ENCODE measurements at regions not wholly inside any gene's neighbourhood (a gene's known extent, or its start where the extent isn't known, plus 50 kb on each side); places are given as distances from the start of the nearest gene placed in this dataset.

DNA sequence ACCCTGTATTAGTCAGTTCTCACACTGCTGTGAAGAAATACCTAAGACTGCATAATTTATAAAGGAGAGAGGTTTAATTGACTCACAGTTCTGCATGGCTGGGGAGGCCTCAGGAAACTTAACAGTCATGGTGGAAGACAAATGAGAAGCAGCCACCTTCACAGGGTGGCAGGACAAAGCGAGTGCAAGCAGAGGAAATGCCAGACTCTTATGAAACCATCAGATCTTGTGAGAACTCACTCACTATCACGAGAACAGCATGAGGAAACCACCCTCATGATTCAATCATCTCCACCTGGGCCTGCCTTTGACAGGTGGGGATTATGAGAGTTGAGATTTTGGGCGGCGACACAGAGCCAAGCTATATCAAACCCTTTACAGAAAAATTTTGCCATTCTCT, 722.4 kb downstream of the RAB28 start:
- 75% methylated on average over 4 of the region's 4 CpGs for WGBS
- Histone ChIP-seq H3K27ac (ENCODE audit: low read depth in 1 of 2, low read length in 2 of 2) (no peak overlapping the region), H3K9ac (ENCODE audit: low read depth in 1 of 2, low read length in 2 of 2) (no peak overlapping the region), H3K36me3 (ENCODE audit: control insufficient read depth in 4 of 4, insufficient read depth in 3 of 4, low read depth in 1 of 4, low read length in 3 of 4) (no peaks in the 10 kb centered on the region), H3K27me3 (ENCODE audit: control insufficient read depth in 4 of 4, insufficient read depth in 4 of 4, low read length in 3 of 4) (no peaks in the 10 kb centered on the region), H3K4me3 (ENCODE audit: low read depth in 1 of 3, low read length in 3 of 3) (no peak overlapping the region), H3K9me3 (ENCODE audit: control insufficient read depth in 4 of 4, low read length in 3 of 4) (no peaks in the 10 kb centered on the region), H3K4me1 (ENCODE audit: control insufficient read depth in 4 of 4, insufficient read depth in 4 of 4, low read length in 3 of 4) (no peaks in the 10 kb centered on the region)
- TF ChIP-seq ATF3 (IDR thresholded peaks at IDR 0.05) (no peak), RXRA (IDR thresholded peaks at IDR 0.05) (no peak), NR2F2 (IDR thresholded peaks at IDR 0.05) (no peak), YY1 (IDR thresholded peaks at IDR 0.05) (no peak), HNF4A (conservative IDR thresholded peaks at IDR 0.05) (no peak)
- TF ChIP-seq, protein P1, sequence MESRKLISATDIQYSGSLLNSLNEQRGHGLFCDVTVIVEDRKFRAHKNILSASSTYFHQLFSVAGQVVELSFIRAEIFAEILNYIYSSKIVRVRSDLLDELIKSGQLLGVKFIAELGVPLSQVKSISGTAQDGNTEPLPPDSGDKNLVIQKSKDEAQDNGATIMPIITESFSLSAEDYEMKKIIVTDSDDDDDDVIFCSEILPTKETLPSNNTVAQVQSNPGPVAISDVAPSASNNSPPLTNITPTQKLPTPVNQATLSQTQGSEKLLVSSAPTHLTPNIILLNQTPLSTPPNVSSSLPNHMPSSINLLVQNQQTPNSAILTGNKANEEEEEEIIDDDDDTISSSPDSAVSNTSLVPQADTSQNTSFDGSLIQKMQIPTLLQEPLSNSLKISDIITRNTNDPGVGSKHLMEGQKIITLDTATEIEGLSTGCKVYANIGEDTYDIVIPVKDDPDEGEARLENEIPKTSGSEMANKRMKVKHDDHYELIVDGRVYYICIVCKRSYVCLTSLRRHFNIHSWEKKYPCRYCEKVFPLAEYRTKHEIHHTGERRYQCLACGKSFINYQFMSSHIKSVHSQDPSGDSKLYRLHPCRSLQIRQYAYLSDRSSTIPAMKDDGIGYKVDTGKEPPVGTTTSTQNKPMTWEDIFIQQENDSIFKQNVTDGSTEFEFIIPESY (IDR thresholded peaks at IDR 0.05) = no peak
- DNase-seq (ENCODE audit: low spot score) = no peak

- DNase-seq (ENCODE audit: low spot score) = no peak
- WGBS = 78% methylated on average over 5 of the region's 5 CpGs
- no peaks in the 10 kb centered on the region for H3K27me3 ChIP-seq (ENCODE audit: control insufficient read depth in 4 of 4, insufficient read depth in 4 of 4, low read length in 3 of 4)
- H3K4me1 ChIP-seq (ENCODE audit: control insufficient read depth in 4 of 4, insufficient read depth in 4 of 4, low read length in 3 of 4) = no peaks in the 10 kb centered on the region
- H3K9ac ChIP-seq (ENCODE audit: low read depth in 1 of 2, low read length in 2 of 2) = no peak overlapping the region
- no peak overlapping the region for H3K4me3 ChIP-seq (ENCODE audit: low read depth in 1 of 3, low read length in 3 of 3)
- no peak for TF ChIP-seq NR2F2 (IDR thresholded peaks at IDR 0.05)
- TF ChIP-seq GABPA (IDR thresholded peaks at IDR 0.05 in 1 of 2, conservative IDR thresholded peaks at IDR 0.05 in 1 of 2) = no peak
- TF ChIP-seq FOXA1 (IDR thresholded peaks at IDR 0.05) = no peak
- no peak for TF ChIP-seq ATF3 (IDR thresholded peaks at IDR 0.05)
- TF ChIP-seq YY1 (IDR thresholded peaks at IDR 0.05) = no peak
- no peak for TF ChIP-seq HNF4G (IDR thresholded peaks at IDR 0.05)
- TF ChIP-seq RXRA (IDR thresholded peaks at IDR 0.05) = no peak
- TF ChIP-seq CTCF (IDR thresholded peaks at IDR 0.05; ENCODE audit: low read depth, low read length, missing input control) = no peak
- TF ChIP-seq, protein P2, sequence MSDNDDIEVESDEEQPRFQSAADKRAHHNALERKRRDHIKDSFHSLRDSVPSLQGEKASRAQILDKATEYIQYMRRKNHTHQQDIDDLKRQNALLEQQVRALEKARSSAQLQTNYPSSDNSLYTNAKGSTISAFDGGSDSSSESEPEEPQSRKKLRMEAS (IDR thresholded peaks at IDR 0.05) = no peak
- TF ChIP-seq HNF4A (conservative IDR thresholded peaks at IDR 0.05) = no peak
- no peak for TF ChIP-seq EGR1 (IDR thresholded peaks at IDR 0.05; ENCODE audit: low read depth in 2 of 2)
- no peak for TF ChIP-seq TAF1 (conservative IDR thresholded peaks at IDR 0.05)
- TF ChIP-seq RAD21 (IDR thresholded peaks at IDR 0.05) = no peak
- TF ChIP-seq, protein P1 (IDR thresholded peaks at IDR 0.05) = no peak
- no peak for TF ChIP-seq FOXA2 (IDR thresholded peaks at IDR 0.05)
- TF ChIP-seq JUND (IDR thresholded peaks at IDR 0.05) = no peak
- no peak for TF ChIP-seq REST (IDR thresholded peaks at IDR 0.05)
- TF ChIP-seq SP1 (IDR thresholded peaks at IDR 0.05) = no peak
- no peaks in the 10 kb centered on the region for H3K36me3 ChIP-seq (ENCODE audit: control insufficient read depth in 4 of 4, insufficient read depth in 3 of 4, low read depth in 1 of 4, low read length in 3 of 4)
- H3K9me3 ChIP-seq (ENCODE audit: control insufficient read depth in 4 of 4, low read length in 3 of 4) = no peaks in the 10 kb centered on the region
- H3K27ac ChIP-seq (ENCODE audit: low read depth in 1 of 2, low read length in 2 of 2) = no peak overlapping the region
These were observed 737.0 kb downstream of the RAB28 start for GRCh38 chr4:12747154-12747553.
